RPMI8226 (cell line): ENCODE measurements at regions not wholly inside any gene's neighbourhood (a gene's known extent, or its start where the extent isn't known, plus 50 kb on each side); places are given as distances from the start of the nearest gene placed in this dataset.

Source experiments
- DNase-seq: peaks from one replicate; pipeline ENCODE4 v3.0.0-alpha.2; 2015

- no peak for DNase-seq
Measured at GRCh38 chr7:20952916-20953315, 166.2 kb upstream of the SP8 start.

- DNase-seq: no peak
Measured at GRCh38 chr7:20954711-20955619, 168.3 kb upstream of the SP8 start.

GRCh38 chr7:20958572-20958971, 171.9 kb upstream of the SP8 start:
- DNase-seq: no peak

GRCh38 chr7:20959281-20959680, 172.6 kb upstream of the SP8 start:
- DNase-seq: no peak

GRCh38 chr7:20963556-20964280, 177.0 kb upstream of the SP8 start:
- no peak for DNase-seq

GRCh38 chr7:20964281-20964918, 177.7 kb upstream of the SP8 start:
- no peak for DNase-seq

- no peak for DNase-seq
Measured at GRCh38 chr7:20971219-20971618, 184.5 kb upstream of the SP8 start.

GRCh38 chr7:20980232-20980631, 193.5 kb upstream of the SP8 start:
- DNase-seq: no peak

- no peak for DNase-seq
Measured at GRCh38 chr7:20980668-20981264, 194.1 kb upstream of the SP8 start.

- DNase-seq: no peak
Measured at GRCh38 chr7:20988340-20988739, 201.7 kb upstream of the SP8 start.

GRCh38 chr7:20991544-20991943, 204.9 kb upstream of the SP8 start:
- no peak for DNase-seq

GRCh38 chr7:20993693-20994092, 207.0 kb upstream of the SP8 start:
- DNase-seq: no peak

- DNase-seq: no peak
Measured at GRCh38 chr7:20998309-20998708, 211.6 kb upstream of the SP8 start.

GRCh38 chr7:21011153-21011552, 224.5 kb upstream of the SP8 start:
- DNase-seq: no peak

- DNase-seq: no peak
Measured at GRCh38 chr7:21013765-21014539, 227.3 kb upstream of the SP8 start.

GRCh38 chr7:21020667-21021066, 234.0 kb upstream of the SP8 start:
- no peak for DNase-seq

GRCh38 chr7:21023841-21024484, 237.3 kb upstream of the SP8 start:
- DNase-seq: no peak

- no peak for DNase-seq
Measured at GRCh38 chr7:21024485-21024867, 237.8 kb upstream of the SP8 start.

- DNase-seq: no peak
Measured at GRCh38 chr7:21028186-21028585, 241.5 kb upstream of the SP8 start.

- DNase-seq: no peak
Measured at GRCh38 chr7:21028599-21028998, 241.9 kb upstream of the SP8 start.

- no peak for DNase-seq
Measured at GRCh38 chr7:21029006-21029405, 242.3 kb upstream of the SP8 start.
